Progenitor cell of endocrine pancreas (in vitro differentiated cells): ENCODE measurements at regions not wholly inside any gene's neighbourhood (a gene's known extent, or its start where the extent isn't known, plus 50 kb on each side); places are given as distances from the start of the nearest gene placed in this dataset.

Source experiments
- DNase-seq: peaks from one replicate; pipeline ENCODE4 v3.0.0; 2021; ENCODE audit warnings: low spot score; ENCODE audit not compliant: unreplicated experiment
- H3K27ac Mint-ChIP-seq: 2 replicates; pipeline ENCODE4 v1.8.0; 2021; ENCODE audit warnings: mild to moderate bottlenecking, moderate library complexity, mixed read lengths
- H3K27me3 Mint-ChIP-seq: 2 replicates; pipeline ENCODE4 v1.8.0; 2021; ENCODE audit warnings: mixed read lengths
- H3K36me3 Mint-ChIP-seq: 2 replicates; pipeline ENCODE4 v1.8.0; 2022; ENCODE audit warnings: mixed read lengths; ENCODE audit not compliant: insufficient read depth
- H3K4me1 Mint-ChIP-seq: 2 replicates; pipeline ENCODE4 v1.8.0; 2021; ENCODE audit warnings: low read depth, mixed read lengths
- H3K4me3 Mint-ChIP-seq: 2 replicates; pipeline ENCODE4 v1.8.0; 2021; ENCODE audit warnings: low read depth, mild to moderate bottlenecking, moderate library complexity, mixed read lengths
- H3K9me3 Mint-ChIP-seq: 2 replicates; pipeline ENCODE4 v1.8.0; 2021; ENCODE audit warnings: low read depth, mixed read lengths
- CTCF ChIP-seq: fragments of 200-600 bp; sonication (generic); IDR thresholded peaks from one replicate; pipeline ENCODE4 v1.5.0; 2021; ENCODE audit warnings: antibody characterized with exemption, mild to moderate bottlenecking; ENCODE audit not compliant: unreplicated experiment

- Mint-ChIP-seq H3K36me3 (no peaks in the 10 kb centered on the region), H3K27ac (no peak overlapping the region), H3K9me3 (no peaks in the 10 kb centered on the region), H3K27me3 (no peaks in the 10 kb centered on the region), H3K4me3 (no peak overlapping the region), H3K4me1 (no peaks in the 10 kb centered on the region)
- no peak for DNase-seq
- TF ChIP-seq CTCF: no peak
Observed at GRCh38 chr5:52452098-52452497, 335.6 kb upstream of the ITGA1 start.

GRCh38 chr5:52453176-52453575 is 334.5 kb upstream of the ITGA1 start:
- Mint-ChIP-seq H3K27me3 (no peaks in the 10 kb centered on the region), H3K9me3 (no peaks in the 10 kb centered on the region), H3K36me3 (no peaks in the 10 kb centered on the region), H3K4me1 (no peaks in the 10 kb centered on the region), H3K4me3 (no peak overlapping the region), H3K27ac (no peak overlapping the region)
- no peak for DNase-seq
- TF ChIP-seq CTCF: no peak

GRCh38 chr5:52455920-52456319 is 331.8 kb upstream of the ITGA1 start:
- TF ChIP-seq CTCF: no peak
- no peak overlapping the region for H3K27ac Mint-ChIP-seq
- no peaks in the 10 kb centered on the region for H3K36me3 Mint-ChIP-seq
- no peak for DNase-seq
- H3K4me1 Mint-ChIP-seq: no peaks in the 10 kb centered on the region
- no peak overlapping the region for H3K4me3 Mint-ChIP-seq
- H3K27me3 Mint-ChIP-seq: no peaks in the 10 kb centered on the region
- no peaks in the 10 kb centered on the region for H3K9me3 Mint-ChIP-seq

- DNase-seq: no peak
- no peaks in the 10 kb centered on the region for H3K9me3 Mint-ChIP-seq
- no peaks in the 10 kb centered on the region for H3K4me1 Mint-ChIP-seq
- H3K27me3 Mint-ChIP-seq: no peaks in the 10 kb centered on the region
- H3K4me3 Mint-ChIP-seq: no peak overlapping the region
- no peaks in the 10 kb centered on the region for H3K36me3 Mint-ChIP-seq
- no peak overlapping the region for H3K27ac Mint-ChIP-seq
- no peak for TF ChIP-seq CTCF
Observed at GRCh38 chr5:52457810-52458209, 329.9 kb upstream of the ITGA1 start.

GRCh38 chr5:52466113-52466512 is 321.6 kb upstream of the ITGA1 start:
- no peaks in the 10 kb centered on the region for H3K9me3 Mint-ChIP-seq
- H3K27ac Mint-ChIP-seq: no peak overlapping the region
- no peaks in the 10 kb centered on the region for H3K36me3 Mint-ChIP-seq
- no peak for TF ChIP-seq CTCF
- DNase-seq: no peak
- H3K27me3 Mint-ChIP-seq: no peaks in the 10 kb centered on the region
- no peak overlapping the region for H3K4me3 Mint-ChIP-seq
- no peaks in the 10 kb centered on the region for H3K4me1 Mint-ChIP-seq
